Fibroblast of villous mesenchyme (primary cell): ENCODE measurements at regions not wholly inside any gene's neighbourhood (a gene's known extent, or its start where the extent isn't known, plus 50 kb on each side); places are given as distances from the start of the nearest gene placed in this dataset.
A peak's percentile ranks its signal among the peaks of the same experiment; 100 is the strongest.
"Not testable (repeated sequence)": the region's sequence is repeated elsewhere in the genome, so short reads cannot be mapped to it uniquely, and the experiment has no call there.

Source experiments
- DNase-seq: peaks from one replicate; pipeline ENCODE4 v3.0.0-alpha.2; 2010; ENCODE audit warnings: low read depth
- H3K4me3 ChIP-seq: 2 replicates; pipeline ENCODE4 v1.5.1; 2011; ENCODE audit warnings: low read depth, mild to moderate bottlenecking, low read length
- CTCF ChIP-seq: IDR thresholded peaks from 2 replicates; pipeline ENCODE4 v1.5.1; 2012; ENCODE audit warnings: low read depth, mild to moderate bottlenecking, low read length; ENCODE audit not compliant: insufficient read depth

DNA sequence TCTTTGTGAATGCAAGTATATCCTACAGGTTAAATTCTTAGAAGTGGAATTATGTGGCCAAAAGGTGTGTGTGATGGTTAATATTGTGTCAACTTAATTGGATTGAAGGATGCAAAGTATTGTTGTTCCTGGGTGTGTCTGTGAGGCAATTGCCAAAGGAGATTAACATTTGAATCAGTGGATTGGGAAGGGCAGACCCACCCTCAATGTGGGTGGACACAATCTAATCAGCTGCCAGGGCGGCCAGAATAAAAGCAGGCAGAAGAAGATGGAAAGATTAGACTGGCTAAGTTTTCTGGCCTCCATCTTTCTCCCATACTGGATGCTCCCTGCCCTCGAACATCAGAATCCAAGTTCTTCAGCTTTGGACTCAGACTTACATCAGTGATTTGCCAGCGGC, 76.2 kb upstream of the GBA3 start:
- H3K4me3 ChIP-seq = no peak overlapping the region
- TF ChIP-seq CTCF = no peak

GRCh38 chr4:22620144-22620543, 72.6 kb upstream of the GBA3 start:
- not testable (repeated sequence) for H3K4me3 ChIP-seq
- peak; percentile 6 for DNase-seq

More for the DNA sequence above, 76.2 kb upstream of the GBA3 start:
- DNase-seq = no peak

DNA sequence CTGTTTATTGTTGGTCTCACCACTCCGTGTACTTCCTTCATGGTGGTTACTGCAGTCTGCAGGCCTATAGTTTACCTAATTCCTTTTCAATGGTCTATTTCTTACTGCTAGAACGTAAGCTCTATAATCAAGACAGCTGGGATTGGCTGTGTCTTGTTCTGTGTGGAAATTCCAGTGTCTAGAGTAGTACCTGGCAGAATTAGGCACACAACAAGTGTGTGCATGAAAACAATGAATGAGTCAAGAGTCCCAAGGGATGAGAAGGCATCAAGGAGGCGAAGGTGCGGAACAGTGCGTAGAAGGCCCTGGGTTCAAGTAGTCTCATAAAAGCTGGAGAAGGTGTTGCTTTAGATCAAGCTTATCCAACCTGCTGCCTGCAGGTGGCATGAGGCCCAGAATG, 70.8 kb upstream of the GBA3 start:
- not testable (repeated sequence) for DNase-seq, H3K4me3 ChIP-seq

- DNase-seq, H3K4me3 ChIP-seq: not testable (repeated sequence)
Observed at GRCh38 chr4:22624002-22624401, 68.7 kb upstream of the GBA3 start.

DNA sequence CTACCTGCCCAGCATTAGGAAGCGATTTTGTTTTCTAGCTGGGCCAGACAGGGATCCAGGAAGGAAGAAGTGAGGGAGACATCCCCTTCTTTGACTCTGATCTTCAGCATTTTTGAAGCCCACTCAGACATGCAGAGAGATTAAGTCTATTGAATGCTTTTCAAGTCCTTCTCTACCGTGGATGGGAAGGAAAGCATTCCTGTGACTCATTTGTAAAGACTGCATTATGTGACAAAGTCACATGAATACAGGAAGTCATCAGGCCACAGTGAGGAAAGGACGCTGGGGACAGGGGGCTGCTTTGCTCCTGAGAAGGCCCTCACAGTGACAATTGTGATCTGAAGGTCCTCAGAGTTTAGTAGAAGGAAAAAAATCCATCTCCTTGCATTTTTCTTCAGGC, 67.4 kb upstream of the GBA3 start:
- DNase-seq = no peak
- no peak overlapping the region for H3K4me3 ChIP-seq
- no peak for TF ChIP-seq CTCF

DNA sequence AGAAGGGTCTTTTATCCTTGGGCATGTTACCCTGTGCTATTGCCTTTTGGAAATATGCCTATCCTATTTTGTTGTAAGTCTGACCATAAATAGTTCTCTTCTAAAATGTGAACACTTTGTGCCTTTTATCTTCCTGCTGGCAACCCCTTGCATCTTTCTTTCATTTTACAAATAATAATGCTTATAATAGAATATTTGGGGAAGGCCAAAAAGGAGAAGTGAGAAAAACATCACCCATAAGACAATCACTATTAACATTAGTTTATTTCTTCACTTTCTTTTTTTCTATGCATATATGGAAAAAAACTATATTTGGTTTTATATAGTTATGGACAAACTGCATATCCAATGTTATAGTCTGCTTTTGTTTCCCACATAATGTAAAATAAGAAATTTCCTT, 64.9 kb upstream of the GBA3 start:
- not testable (repeated sequence) for H3K4me3 ChIP-seq, DNase-seq

- H3K4me3 ChIP-seq, DNase-seq: not testable (repeated sequence)
Observed at GRCh38 chr4:22630161-22630975, 62.4 kb upstream of the GBA3 start.

- DNase-seq, H3K4me3 ChIP-seq: not testable (repeated sequence)
Observed at GRCh38 chr4:22631167-22631566, 61.6 kb upstream of the GBA3 start.

DNA sequence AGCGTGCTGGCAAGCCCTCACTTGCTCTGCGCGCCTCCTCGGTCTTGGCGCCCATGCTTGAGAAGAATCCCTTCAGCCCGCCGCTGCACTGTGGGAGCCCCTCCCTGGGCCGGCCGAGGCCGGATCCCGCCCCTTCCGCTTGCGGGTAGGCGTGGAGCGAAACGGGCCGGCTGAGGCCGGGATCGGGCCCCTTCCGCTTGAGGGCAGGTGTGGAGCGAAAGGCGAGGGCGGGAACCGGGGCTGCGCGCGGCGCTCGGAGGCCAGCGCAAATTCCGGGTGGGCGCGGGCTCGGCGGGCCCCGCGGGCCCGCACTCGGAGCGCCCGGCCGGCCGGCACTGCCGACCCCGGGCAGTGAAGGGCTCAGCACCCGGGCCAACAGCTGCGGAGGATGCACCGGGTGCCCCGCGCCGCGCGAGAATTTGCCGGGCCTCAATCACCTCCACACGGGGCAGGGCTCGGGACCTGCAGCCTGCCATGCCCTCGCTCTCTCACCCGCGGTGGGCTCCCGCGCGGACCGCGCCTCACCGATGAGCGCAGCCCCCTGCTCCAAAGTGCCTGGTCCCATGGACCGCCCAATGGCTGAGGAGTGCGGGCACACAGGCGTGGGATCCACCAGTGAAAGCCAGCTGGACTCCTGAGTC, 58.1 kb upstream of the GBA3 start:
- peak overlapping the region; percentile 15 for H3K4me3 ChIP-seq
- TF ChIP-seq CTCF = no peak
- no peak for DNase-seq

- DNase-seq, H3K4me3 ChIP-seq: not testable (repeated sequence)
Observed at GRCh38 chr4:22635182-22635549, 57.6 kb upstream of the GBA3 start.

GRCh38 chr4:22635692-22636091, 57.0 kb upstream of the GBA3 start:
- DNase-seq = no peak
- no peak for TF ChIP-seq CTCF
- H3K4me3 ChIP-seq = no peak overlapping the region
